NCI-H187 treated with DMSO at 0.1 percent for 48 hours (cell line): ENCODE measurements at regions not wholly inside any gene's neighbourhood (a gene's known extent, or its start where the extent isn't known, plus 50 kb on each side); places are given as distances from the start of the nearest gene placed in this dataset.
"Not testable (repeated sequence)": the region's sequence is repeated elsewhere in the genome, so short reads cannot be mapped to it uniquely, and the experiment has no call there.

Source experiments
- DNase-seq: peaks from one replicate; lab custom pipeline; 2025; lab: John Stamatoyannopoulos, UW

DNA sequence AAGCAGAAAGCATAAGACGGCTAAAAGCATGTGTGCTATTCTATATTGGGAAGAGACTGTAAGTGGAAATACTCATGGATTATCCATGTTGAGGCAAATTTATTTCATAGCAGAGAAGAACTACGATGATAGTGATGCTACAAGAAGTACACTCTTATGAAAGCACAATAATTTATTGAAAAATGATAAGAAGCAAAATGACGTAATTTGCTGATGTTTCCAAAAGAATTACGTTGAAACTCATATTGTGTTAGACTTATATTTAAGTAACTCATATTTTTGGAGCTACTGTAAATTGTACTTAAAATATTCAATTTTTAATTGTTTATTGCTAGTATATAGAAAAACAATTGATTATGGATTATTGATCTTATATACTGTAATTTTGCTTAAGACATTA, 1622.5 kb downstream of the REEP3 start:
- DNase-seq: no peak

GRCh38 chr10:65149878-65150277, 1628.7 kb downstream of the REEP3 start:
- no peak for DNase-seq

DNA sequence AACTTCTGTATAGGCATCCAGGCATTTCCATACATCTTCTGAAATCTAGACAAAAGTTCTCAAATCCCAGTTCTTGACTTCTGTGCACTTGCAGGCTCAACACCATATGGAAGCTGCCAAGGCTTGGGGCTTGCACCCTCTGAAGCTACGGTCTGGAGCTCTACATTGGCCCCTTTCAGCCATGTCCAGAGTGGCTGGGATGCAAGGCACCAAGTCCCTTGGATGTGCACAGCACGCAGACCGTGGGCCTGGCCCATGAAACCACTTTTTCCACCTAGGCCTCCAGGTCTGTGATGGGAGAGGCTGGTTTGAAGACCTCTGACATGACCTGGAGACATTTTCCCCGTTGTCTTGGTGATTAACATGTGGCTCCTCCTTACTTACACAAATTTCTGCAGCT, 1645.1 kb downstream of the REEP3 start:
- DNase-seq: no peak

DNA sequence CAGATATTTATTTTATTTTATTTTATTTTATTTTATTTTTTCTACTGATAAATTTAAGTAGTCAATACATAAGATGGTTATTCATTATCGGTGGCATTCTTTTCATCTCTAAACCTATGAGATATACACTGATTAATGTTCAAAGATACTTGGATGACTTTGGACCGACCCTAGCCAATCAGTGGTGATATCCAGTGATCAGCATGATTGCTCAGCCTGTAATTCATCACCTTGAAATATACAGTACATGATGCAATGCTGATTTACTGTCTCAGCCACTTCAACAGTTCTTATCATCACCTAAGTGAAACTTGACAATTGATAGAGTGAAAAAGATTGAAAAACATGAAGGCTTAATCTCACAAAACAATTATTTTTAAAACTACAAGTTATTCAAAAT, 1651.0 kb downstream of the REEP3 start:
- no peak for DNase-seq

- no peak for DNase-seq
Measured at GRCh38 chr10:65176994-65177393, 1655.8 kb downstream of the REEP3 start.

- DNase-seq: no peak
Measured at GRCh38 chr10:65183236-65183635, 1662.0 kb downstream of the REEP3 start.

DNA sequence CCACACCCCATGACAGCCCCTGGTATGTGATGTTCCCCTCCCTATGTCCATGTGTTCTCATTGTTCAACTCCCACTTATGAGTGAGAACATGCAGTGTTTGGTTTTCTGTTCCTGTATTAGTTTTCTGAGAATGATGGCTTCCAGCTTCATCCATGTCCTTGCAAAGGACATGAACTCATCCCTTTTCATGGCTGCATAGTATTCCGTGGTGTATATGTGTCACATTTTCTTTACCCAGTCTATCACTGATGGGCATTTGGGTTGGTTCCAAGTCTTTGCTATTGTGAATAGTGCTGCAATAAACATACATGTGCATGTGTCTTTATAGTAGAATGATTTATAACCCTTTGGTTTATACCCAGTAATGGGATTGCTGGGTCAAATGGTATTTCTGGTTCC, 1665.5 kb downstream of the REEP3 start:
- DNase-seq: not testable (repeated sequence)

- DNase-seq: no peak
Measured at GRCh38 chr10:65194126-65194525, 1672.9 kb downstream of the REEP3 start.

DNA sequence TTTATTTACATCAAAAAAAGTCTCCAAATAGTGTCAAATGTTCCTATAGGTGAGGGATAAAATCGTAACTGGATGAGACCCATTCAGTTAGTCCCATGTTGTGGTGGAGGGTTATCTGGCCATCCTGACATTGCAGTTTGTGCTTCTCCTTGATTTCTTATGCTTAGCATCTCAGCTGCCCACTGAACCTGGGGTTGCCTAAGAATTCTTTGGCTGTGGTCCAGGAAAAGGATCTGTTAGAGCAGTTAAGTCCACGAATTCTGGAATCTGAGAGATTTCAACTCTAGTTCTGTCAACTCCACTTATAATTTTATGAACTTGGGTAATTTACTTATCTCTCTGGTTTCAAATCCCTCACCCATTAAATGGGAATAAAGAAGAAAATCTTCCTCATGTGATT, 1673.4 kb downstream of the REEP3 start:
- DNase-seq: no peak

DNA sequence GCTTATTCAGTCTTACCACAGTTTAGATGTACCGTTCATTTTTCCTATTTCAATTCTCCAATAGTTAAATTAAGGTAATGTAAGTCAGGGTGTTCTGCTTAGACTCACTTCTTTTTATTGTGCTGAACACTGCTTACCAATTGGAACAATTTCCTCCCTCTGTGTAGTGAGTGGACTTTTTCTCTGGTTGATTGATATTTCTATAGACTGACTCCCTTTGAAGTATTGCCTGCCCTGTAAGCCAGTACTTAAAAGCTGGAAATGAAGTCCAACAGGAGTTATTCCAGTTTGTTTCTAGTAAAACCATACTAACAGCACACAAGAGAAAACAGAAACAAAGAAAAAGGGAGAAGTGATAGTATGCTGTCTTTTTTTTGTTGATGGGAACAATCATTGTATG, 1674.9 kb downstream of the REEP3 start:
- no peak for DNase-seq

- DNase-seq: no peak
Measured at GRCh38 chr10:65197935-65198334, 1676.7 kb downstream of the REEP3 start.

DNA sequence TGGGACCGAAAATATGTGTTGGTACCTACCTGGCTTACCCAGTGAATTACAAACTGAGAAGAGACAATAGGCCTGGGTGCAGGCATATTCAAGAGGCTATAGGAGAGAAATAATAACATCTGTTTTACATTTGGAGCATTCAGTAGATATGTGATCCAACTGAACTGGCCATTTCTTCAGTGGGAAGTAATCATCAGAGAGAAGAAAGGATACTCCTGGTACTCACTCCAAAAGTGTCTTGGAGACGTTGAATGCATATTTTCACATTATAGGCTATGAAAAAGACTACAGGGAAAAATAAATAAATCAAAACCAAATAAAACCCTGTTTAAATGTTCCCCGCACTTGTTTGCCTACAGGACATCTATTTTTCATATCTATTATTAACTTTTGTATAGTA, 1680.3 kb downstream of the REEP3 start:
- no peak for DNase-seq

- DNase-seq: no peak
Measured at GRCh38 chr10:65204999-65205398, 1683.8 kb downstream of the REEP3 start.

GRCh38 chr10:65213170-65213569, 1692.0 kb downstream of the REEP3 start:
- DNase-seq: no peak

DNA sequence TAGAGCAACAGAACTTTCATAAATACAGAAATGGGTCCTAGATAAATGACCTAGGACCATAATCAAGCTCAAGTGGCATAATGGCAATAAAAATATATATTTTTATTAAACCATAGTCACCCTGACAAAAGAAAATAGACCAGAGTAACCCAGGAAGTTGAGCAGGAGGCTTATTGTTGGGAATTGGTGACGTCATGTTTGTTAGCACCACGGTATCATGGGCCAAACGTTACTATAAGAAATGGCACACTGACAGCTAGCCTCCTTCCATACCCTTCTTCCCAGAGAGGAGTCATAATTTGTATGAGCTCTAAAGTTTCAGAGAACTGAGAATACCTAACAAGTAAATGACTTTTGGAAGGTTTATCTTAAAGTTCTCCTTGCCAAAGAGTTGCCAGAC, 1698.2 kb downstream of the REEP3 start:
- no peak for DNase-seq

DNA sequence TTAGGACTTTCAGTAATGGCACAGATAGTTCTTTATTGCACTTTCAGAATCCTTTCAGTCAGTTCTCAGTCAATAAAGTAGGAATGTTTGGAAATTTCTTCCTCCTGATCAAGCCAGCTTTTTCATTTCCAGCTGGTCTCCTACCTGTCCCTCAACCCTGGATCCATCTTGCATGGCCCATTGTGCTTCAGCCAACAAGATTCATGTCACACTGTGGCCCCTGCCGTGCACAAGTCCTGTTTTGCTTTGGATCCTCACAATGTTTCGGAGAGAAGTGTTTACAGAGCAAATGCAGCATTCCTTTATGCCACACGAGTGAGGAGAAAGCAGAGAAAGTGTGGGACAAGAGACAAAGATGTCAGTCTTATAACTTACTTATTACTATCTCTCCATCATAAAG, 1694.7 kb upstream of the LRRTM3 start:
- no peak for DNase-seq

DNA sequence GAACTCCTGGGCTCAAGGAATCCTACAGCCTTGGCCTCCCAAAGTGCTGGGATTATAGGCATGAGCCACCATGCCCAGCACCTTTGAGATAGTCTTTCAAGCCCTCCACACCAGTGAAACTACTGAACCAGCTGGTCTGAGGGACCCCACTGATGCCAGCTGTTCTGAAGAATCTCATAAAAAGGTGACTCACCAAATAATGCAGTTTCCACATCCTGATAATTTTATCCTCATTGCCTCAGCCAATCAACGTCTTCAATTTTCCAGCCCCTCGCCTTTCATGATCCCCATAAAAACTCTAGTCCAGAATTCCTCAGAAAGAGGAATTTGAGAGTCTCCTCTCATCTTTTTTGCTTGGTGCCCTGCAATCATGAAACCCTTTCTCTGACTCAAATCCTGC, 1691.6 kb upstream of the LRRTM3 start:
- DNase-seq: no peak

- no peak for DNase-seq
Measured at GRCh38 chr10:65235266-65235665, 1690.6 kb upstream of the LRRTM3 start.

GRCh38 chr10:65235846-65236245, 1690.0 kb upstream of the LRRTM3 start:
- DNase-seq: no peak

GRCh38 chr10:65265451-65265954, 1660.3 kb upstream of the LRRTM3 start:
- no peak for DNase-seq

DNA sequence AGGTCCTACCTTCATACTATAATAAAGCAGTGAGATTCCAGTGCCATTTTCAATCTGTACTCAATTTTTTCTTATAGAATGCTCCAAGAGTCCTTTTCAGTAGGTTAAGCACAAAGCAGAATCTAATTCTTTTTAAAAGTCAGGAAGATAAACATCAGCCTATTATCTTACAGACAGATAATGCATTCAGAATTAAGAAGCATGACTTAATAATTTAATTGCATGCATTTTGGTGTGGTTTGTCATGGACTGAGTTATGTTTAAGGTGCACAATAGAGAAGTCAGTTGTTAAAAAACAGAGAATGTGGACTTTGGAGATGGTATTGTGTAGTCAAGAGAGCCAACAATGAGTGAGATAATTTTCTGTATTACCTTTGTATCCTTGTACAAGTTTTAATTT, 1656.3 kb upstream of the LRRTM3 start:
- DNase-seq: not testable (repeated sequence)

DNA sequence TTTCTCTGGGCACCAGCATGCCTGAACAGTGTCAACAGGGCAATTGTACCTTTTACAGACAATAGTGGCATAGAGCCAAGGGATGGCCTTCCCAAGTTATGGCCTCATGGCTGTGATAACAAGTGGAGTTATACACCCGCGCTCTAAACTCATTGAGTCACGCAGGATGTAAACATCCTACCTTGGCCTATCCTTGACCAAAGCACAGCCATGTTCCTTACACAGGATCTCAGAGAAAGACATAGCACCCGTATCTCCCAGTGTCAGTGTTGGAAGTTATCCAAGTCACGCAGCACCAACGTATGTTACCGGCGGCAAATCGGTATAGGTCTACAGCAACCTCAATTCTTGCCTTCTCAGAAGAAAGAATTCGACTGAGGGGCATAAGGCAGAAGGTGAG, 1654.9 kb upstream of the LRRTM3 start:
- DNase-seq: no peak

DNA sequence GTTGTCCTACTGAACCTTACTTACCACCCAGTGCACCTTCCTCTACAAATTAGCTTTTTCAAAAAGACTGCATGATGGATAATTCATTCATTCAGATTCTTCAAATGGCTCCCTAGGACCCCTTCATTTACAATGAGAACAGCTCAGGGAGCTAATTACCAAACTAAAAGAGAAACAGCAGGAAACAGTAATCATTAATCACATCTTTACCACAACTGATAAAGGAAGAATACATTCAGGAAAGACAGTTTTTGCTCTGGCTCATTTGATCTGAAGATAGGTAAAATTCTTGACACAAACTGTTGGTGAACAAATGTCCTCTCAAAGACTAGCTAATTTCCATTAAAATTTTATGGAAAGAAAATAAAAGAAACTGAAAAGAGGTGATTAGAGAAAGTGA, 1652.7 kb upstream of the LRRTM3 start:
- DNase-seq: no peak

DNA sequence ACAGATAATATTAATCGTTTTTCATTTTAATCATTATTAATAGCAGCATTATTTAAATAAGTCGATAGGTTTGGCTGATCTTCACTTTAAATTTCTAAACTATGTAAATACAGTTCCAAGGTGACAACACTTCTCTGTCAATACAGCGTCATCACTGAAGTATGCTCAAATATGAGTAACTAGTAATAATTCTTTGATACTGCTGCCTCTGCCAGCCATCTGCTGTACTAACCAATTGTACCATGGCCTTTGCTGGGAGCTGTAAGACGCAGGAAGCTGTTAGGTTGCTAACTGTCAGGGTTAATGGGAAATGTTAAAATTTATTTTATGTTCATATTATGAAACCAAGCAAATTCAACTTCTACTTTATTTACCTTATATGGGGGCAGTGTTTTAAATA, 1650.5 kb upstream of the LRRTM3 start:
- DNase-seq: no peak

GRCh38 chr10:65284495-65285041, 1641.3 kb upstream of the LRRTM3 start:
- DNase-seq: no peak
